ENCODE measurements at regions not wholly inside any gene's neighbourhood (a gene's known extent, or its start where the extent isn't known, plus 50 kb on each side); places are given as distances from the start of the nearest gene placed in this dataset.

GRCh38 chr10:78768876-78769275 lies 299.9 kb upstream of the ZMIZ1 start:
- DNase-seq = no peak

- no peak for DNase-seq
These were observed 299.2 kb upstream of the ZMIZ1 start for GRCh38 chr10:78769526-78769925.

- DNase-seq = no peak
These were observed 298.3 kb upstream of the ZMIZ1 start for GRCh38 chr10:78770167-78771090.

- DNase-seq = no peak
These were observed 297.5 kb upstream of the ZMIZ1 start for GRCh38 chr10:78771260-78771659.

- no peak for DNase-seq
These were observed 296.8 kb upstream of the ZMIZ1 start for GRCh38 chr10:78771808-78772455.

- DNase-seq = no peak
These were observed 296.3 kb upstream of the ZMIZ1 start for GRCh38 chr10:78772486-78772885.

GRCh38 chr10:78772986-78773530 lies 295.7 kb upstream of the ZMIZ1 start:
- no peak for DNase-seq

GRCh38 chr10:78774614-78774998 lies 294.2 kb upstream of the ZMIZ1 start:
- DNase-seq = no peak

GRCh38 chr10:78774999-78775711 lies 293.6 kb upstream of the ZMIZ1 start:
- no peak for DNase-seq

GRCh38 chr10:78775891-78776290 lies 292.9 kb upstream of the ZMIZ1 start:
- DNase-seq = no peak

- no peak for DNase-seq
These were observed 292.0 kb upstream of the ZMIZ1 start for GRCh38 chr10:78776756-78777155.

- no peak for DNase-seq
These were observed 291.3 kb upstream of the ZMIZ1 start for GRCh38 chr10:78777466-78777865.

- DNase-seq = no peak
These were observed 290.9 kb upstream of the ZMIZ1 start for GRCh38 chr10:78777867-78778266.

GRCh38 chr10:78778444-78779338 lies 290.1 kb upstream of the ZMIZ1 start:
- no peak for DNase-seq

- no peak for DNase-seq
These were observed 289.3 kb upstream of the ZMIZ1 start for GRCh38 chr10:78779339-78779955.

GRCh38 chr10:78780551-78780961 lies 288.2 kb upstream of the ZMIZ1 start:
- DNase-seq = no peak

GRCh38 chr10:78781251-78781913 lies 287.4 kb upstream of the ZMIZ1 start:
- no peak for DNase-seq

- no peak for DNase-seq
These were observed 286.8 kb upstream of the ZMIZ1 start for GRCh38 chr10:78781991-78782390.

GRCh38 chr10:78782441-78782840 lies 286.3 kb upstream of the ZMIZ1 start:
- DNase-seq = no peak

GRCh38 chr10:78783753-78784152 lies 285.0 kb upstream of the ZMIZ1 start:
- no peak for DNase-seq

- DNase-seq = no peak
These were observed 284.2 kb upstream of the ZMIZ1 start for GRCh38 chr10:78784546-78784945.
